ENCODE measurements at regions not wholly inside any gene's neighbourhood (a gene's known extent, or its start where the extent isn't known, plus 50 kb on each side); places are given as distances from the start of the nearest gene placed in this dataset.

DNA sequence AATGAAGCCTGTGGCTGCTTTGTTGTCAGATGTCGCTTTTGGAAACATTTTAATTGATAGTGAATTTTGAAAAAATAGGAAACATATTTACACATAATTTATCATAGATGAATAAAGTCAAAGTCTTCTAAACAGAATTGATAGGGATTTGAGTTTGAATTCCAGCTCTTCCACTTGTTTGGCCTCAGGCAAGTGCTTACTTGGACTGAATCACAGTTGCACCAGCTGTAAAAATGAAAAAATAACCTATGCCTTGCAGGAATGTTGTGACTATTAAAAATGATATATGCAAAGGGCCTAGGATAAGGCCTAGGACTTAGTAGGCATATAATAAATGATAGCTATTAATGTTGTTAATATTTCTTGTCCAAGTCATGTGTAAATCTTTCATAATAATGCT, 618.5 kb upstream of the MMS22L start:
- TF ChIP-seq, protein P1, sequence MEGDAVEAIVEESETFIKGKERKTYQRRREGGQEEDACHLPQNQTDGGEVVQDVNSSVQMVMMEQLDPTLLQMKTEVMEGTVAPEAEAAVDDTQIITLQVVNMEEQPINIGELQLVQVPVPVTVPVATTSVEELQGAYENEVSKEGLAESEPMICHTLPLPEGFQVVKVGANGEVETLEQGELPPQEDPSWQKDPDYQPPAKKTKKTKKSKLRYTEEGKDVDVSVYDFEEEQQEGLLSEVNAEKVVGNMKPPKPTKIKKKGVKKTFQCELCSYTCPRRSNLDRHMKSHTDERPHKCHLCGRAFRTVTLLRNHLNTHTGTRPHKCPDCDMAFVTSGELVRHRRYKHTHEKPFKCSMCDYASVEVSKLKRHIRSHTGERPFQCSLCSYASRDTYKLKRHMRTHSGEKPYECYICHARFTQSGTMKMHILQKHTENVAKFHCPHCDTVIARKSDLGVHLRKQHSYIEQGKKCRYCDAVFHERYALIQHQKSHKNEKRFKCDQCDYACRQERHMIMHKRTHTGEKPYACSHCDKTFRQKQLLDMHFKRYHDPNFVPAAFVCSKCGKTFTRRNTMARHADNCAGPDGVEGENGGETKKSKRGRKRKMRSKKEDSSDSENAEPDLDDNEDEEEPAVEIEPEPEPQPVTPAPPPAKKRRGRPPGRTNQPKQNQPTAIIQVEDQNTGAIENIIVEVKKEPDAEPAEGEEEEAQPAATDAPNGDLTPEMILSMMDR (IDR thresholded peaks at IDR 0.05): no peak
- TF ChIP-seq POLR2AphosphoS5 (IDR thresholded peaks at IDR 0.05): no peak
- TF ChIP-seq POLR2A (IDR thresholded peaks at IDR 0.05): no peak
